Osteoblast (primary cell): ENCODE measurements at regions not wholly inside any gene's neighbourhood (a gene's known extent, or its start where the extent isn't known, plus 50 kb on each side); places are given as distances from the start of the nearest gene placed in this dataset.

Experiments
- DNase-seq: peaks from one replicate; pipeline ENCODE4 v3.0.0; 2011; ENCODE audit warnings: low spot score, mixed read lengths; ENCODE audit not compliant: insufficient read length; ENCODE audit errors: missing footprints
- H2AFZ ChIP-seq: 2 replicates; pipeline ENCODE4 v1.6.0; 2011; ENCODE audit warnings: mild to moderate bottlenecking, low read length
- H3K27ac ChIP-seq: 2 replicates; pipeline ENCODE4 v1.5.1; 2011; ENCODE audit warnings: mild to moderate bottlenecking, low read depth, low read length, moderate library complexity
- H3K27me3 ChIP-seq: 2 replicates; pipeline ENCODE4 v1.6.0; 2012; ENCODE audit warnings: mild to moderate bottlenecking, control low read depth, inconsistent platforms, low read length, moderate library complexity; ENCODE audit not compliant: insufficient read depth
- H3K36me3 ChIP-seq: 2 replicates; pipeline ENCODE4 v1.5.1; 2011; ENCODE audit warnings: mild to moderate bottlenecking, low read length, control low read depth, moderate library complexity; ENCODE audit not compliant: insufficient read depth
- H3K4me1 ChIP-seq: 2 replicates; pipeline ENCODE4 v1.5.1; 2011; ENCODE audit warnings: mild to moderate bottlenecking, low read length, control low read depth, moderate library complexity; ENCODE audit not compliant: insufficient read depth
- H3K4me2 ChIP-seq: 2 replicates; pipeline ENCODE4 v1.6.0; 2011; ENCODE audit warnings: mild to moderate bottlenecking, low read length; ENCODE audit not compliant: insufficient read depth
- H3K4me3 ChIP-seq: fragments of 200-600 bp; sonication (generic); 3 replicates; pipeline ENCODE4 v1.5.1; 2012; ENCODE audit warnings: mild to moderate bottlenecking, low read length, inconsistent platforms; ENCODE audit not compliant: insufficient read depth
- H3K79me2 ChIP-seq: 2 replicates; pipeline ENCODE4 v1.6.0; 2012; ENCODE audit warnings: mild to moderate bottlenecking, low read length, control low read depth, inconsistent platforms; ENCODE audit not compliant: insufficient read depth
- H3K9me3 ChIP-seq: 2 replicates; pipeline ENCODE4 v1.5.1; 2011; ENCODE audit warnings: low read depth, low read length, control low read depth
- H4K20me1 ChIP-seq: 2 replicates; pipeline ENCODE4 v1.6.0; 2012; ENCODE audit warnings: mild to moderate bottlenecking, low read length, control low read depth; ENCODE audit not compliant: insufficient read depth
- CTCF ChIP-seq: IDR thresholded peaks from 2 replicates; pipeline ENCODE4 v1.5.1; 2011; ENCODE audit warnings: mild to moderate bottlenecking, low read depth, low read length, moderate library complexity; ENCODE audit errors: extremely low read depth

DNA sequence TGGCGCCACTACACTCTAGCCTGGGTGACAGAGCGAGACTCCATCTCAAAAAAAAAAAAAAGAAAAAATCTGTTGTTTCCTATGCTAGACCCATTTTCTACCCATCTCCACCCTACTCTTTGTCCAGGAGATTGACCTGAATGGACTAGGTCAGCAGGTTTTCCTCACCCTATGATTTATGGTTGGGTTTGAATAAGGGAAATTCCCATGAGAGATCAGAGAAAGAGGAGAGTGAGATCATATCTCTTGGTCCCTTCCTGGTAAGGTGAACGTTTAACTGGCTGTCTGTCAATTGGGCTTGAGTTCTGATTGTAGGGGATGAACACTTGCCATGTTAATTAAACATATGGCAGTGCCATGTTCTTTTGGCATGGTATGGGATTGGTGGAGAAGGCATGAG, 387.4 kb downstream of the MAN2A1 start:
- Histone ChIP-seq H3K4me3 (no peak overlapping the region), H3K79me2 (no peaks in the 10 kb centered on the region), H3K9me3 (no peaks in the 10 kb centered on the region), H3K27me3 (no peaks in the 10 kb centered on the region), H3K27ac (no peak overlapping the region), H2AFZ (no peak overlapping the region), H3K4me2 (no peak overlapping the region), H3K36me3 (no peaks in the 10 kb centered on the region), H3K4me1 (no peaks in the 10 kb centered on the region), H4K20me1 (no peaks in the 10 kb centered on the region)
- no peak for DNase-seq
- no peak for TF ChIP-seq CTCF

DNA sequence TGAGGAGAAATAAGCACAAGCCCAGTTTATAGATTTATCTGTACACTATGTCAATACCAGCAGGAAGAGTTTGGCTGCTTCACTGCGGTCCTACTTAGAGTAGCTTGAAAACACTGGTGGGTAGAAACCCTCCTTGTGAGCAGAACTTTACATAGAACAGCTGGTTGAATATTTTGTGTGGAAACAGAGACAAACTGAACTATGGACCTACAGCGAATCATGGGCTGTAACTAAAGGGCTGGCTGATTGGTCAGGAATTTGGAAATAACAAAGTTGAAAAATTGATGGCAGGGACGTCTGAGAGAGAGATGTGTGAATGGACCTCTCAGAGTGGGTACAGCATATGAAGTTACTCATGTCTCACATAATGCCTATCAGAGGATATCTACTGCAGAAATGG, 392.5 kb downstream of the MAN2A1 start:
- no peaks in the 10 kb centered on the region for H3K79me2 ChIP-seq
- H3K4me2 ChIP-seq, result no peak overlapping the region
- no peak overlapping the region for H3K27ac ChIP-seq
- H3K27me3 ChIP-seq, result no peaks in the 10 kb centered on the region
- H3K4me1 ChIP-seq, result no peaks in the 10 kb centered on the region
- H3K4me3 ChIP-seq, result no peak overlapping the region
- TF ChIP-seq CTCF, result no peak
- no peak for DNase-seq
- H4K20me1 ChIP-seq, result no peaks in the 10 kb centered on the region
- H2AFZ ChIP-seq, result no peak overlapping the region
- H3K9me3 ChIP-seq, result no peaks in the 10 kb centered on the region
- H3K36me3 ChIP-seq, result no peaks in the 10 kb centered on the region

- Histone ChIP-seq H3K9me3 (no peaks in the 10 kb centered on the region), H3K4me3 (no peak overlapping the region), H3K4me1 (no peaks in the 10 kb centered on the region), H3K27me3 (no peaks in the 10 kb centered on the region), H3K79me2 (no peaks in the 10 kb centered on the region), H2AFZ (no peak overlapping the region), H3K36me3 (no peaks in the 10 kb centered on the region), H4K20me1 (no peaks in the 10 kb centered on the region), H3K4me2 (no peak overlapping the region), H3K27ac (no peak overlapping the region)
- TF ChIP-seq CTCF, result no peak
- no peak for DNase-seq
These were observed 393.1 kb downstream of the MAN2A1 start for GRCh38 chr5:110082863-110083262.

- H3K4me2 ChIP-seq, result no peak overlapping the region
These were observed 396.1 kb downstream of the MAN2A1 start for GRCh38 chr5:110085826-110086225.

More at GRCh38 chr5:110085826-110086225, 396.1 kb downstream of the MAN2A1 start:
- Histone ChIP-seq H3K27me3 (no peaks in the 10 kb centered on the region), H3K79me2 (no peaks in the 10 kb centered on the region), H3K36me3 (no peaks in the 10 kb centered on the region), H3K27ac (no peak overlapping the region), H3K4me3 (no peak overlapping the region), H3K9me3 (no peaks in the 10 kb centered on the region), H2AFZ (no peak overlapping the region), H3K4me1 (no peaks in the 10 kb centered on the region), H4K20me1 (no peaks in the 10 kb centered on the region)
- TF ChIP-seq CTCF, result no peak
- no peak for DNase-seq
